Adrenal gland (tissue), 5 donors: ENCODE measurements at regions not wholly inside any gene's neighbourhood (a gene's known extent, or its start where the extent isn't known, plus 50 kb on each side); places are given as distances from the start of the nearest gene placed in this dataset.

Experiments used
- POLR2A ChIP-seq, 2 donors: fragments of 450-650 bp; IDR thresholded peaks; one replicate each; pipeline ENCODE4 v1.6.1; 2017; ENCODE audit warnings: antibody characterized with exemption in 2 of 2, mild to moderate bottlenecking in 2 of 2, moderate library complexity in 1 of 2
- TF ChIP-seq, protein P1 (sequence below), 6 experiments: fragments of 450-650 bp in 4 of 6; fragments of 200-600 bp in 2 of 6; sonication (generic) in 1 of 6; IDR thresholded peaks; 1 replicate in 5 of 6; 2 replicates in 1 of 6; pipeline versions ENCODE4 v1.5.1 to v1.8.0; 2016 to 2021; ENCODE audit warnings: antibody characterized with exemption in 6 of 6, mild to moderate bottlenecking in 2 of 6, moderate library complexity in 1 of 6
- donor health status: DM: no; HTN: no; CAD: no.

DNA sequence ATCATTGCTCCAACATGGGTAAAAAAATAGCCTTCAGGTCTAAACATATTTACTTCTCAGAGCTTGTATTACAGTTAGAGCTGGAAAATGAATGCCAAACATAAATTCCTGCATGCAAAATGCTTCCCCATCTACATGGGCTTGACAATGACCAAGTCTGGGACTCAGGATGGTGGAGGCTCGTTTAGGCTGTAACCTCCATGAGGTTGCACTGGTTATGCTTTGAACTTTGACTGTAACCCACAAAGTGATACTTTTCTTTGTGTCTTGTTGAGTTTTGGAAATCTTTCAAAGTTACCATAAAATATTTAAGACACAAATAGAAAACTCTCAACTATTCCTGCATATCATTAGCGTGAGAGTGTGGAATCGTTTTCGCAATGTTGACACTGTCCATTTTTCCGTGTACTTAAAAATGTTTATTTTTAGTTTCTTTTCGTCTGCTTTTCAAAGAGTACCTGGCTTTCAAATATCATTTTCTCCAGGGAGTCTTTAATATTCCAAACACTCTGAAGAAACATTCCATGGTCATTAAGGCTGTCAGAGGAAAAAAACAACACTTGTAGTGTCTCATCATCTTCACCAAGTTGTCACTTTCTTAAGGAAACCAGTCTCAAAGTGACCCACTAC is 487.8 kb downstream of the ENC1 start:
- TF ChIP-seq, protein P1, sequence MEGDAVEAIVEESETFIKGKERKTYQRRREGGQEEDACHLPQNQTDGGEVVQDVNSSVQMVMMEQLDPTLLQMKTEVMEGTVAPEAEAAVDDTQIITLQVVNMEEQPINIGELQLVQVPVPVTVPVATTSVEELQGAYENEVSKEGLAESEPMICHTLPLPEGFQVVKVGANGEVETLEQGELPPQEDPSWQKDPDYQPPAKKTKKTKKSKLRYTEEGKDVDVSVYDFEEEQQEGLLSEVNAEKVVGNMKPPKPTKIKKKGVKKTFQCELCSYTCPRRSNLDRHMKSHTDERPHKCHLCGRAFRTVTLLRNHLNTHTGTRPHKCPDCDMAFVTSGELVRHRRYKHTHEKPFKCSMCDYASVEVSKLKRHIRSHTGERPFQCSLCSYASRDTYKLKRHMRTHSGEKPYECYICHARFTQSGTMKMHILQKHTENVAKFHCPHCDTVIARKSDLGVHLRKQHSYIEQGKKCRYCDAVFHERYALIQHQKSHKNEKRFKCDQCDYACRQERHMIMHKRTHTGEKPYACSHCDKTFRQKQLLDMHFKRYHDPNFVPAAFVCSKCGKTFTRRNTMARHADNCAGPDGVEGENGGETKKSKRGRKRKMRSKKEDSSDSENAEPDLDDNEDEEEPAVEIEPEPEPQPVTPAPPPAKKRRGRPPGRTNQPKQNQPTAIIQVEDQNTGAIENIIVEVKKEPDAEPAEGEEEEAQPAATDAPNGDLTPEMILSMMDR (IDR thresholded peaks at IDR 0.05) = no peak
- TF ChIP-seq POLR2A (IDR thresholded peaks at IDR 0.05) = no peak
